ENCODE measurements at regions not wholly inside any gene's neighbourhood (a gene's known extent, or its start where the extent isn't known, plus 50 kb on each side); places are given as distances from the start of the nearest gene placed in this dataset.

- H3K36me3 ChIP-seq (ENCODE audit: control insufficient read depth in 2 of 2, insufficient read depth in 1 of 2, low read length in 2 of 2): no peaks in the 10 kb centered on the region
- no peak overlapping the region for H3K27ac ChIP-seq (ENCODE audit: extremely low read depth, low read depth, low read length)
- peaks cover 7% of the 10 kb centered on the region; the same call in 1 of the 2 replicates for H3K4me1 ChIP-seq (ENCODE audit: control insufficient read depth, insufficient read depth, low read length)
- ChIA-PET POLR2A (no interaction called here), CTCF (no interaction called here)
- TF ChIP-seq PRDM6 (tag by site-specific recombination; IDR thresholded peaks at IDR 0.05) (no peak), ZNF398 (tag by site-specific recombination; IDR thresholded peaks at IDR 0.05) (no peak), BCL11A (tag by site-specific recombination; IDR thresholded peaks at IDR 0.05; ENCODE audit: low read depth) (no peak), ZBTB7A (tag by site-specific recombination; IDR thresholded peaks at IDR 0.05; ENCODE audit: low read depth) (no peak), TSHZ1 (tag by site-specific recombination; IDR thresholded peaks at IDR 0.05; ENCODE audit: borderline replicate concordance) (no peak), MZF1 (tag by site-specific recombination; IDR thresholded peaks at IDR 0.05; ENCODE audit: borderline replicate concordance) (no peak), ZNF140 (tag by site-specific recombination; IDR thresholded peaks at IDR 0.05) (no peak), ZSCAN4 (tag by site-specific recombination; IDR thresholded peaks at IDR 0.05) (no peak), GLI4 (tag by site-specific recombination; IDR thresholded peaks at IDR 0.05) (no peak), ZNF843 (tag by site-specific recombination; IDR thresholded peaks at IDR 0.05) (no peak), ZNF423 (tag by site-specific recombination; IDR thresholded peaks at IDR 0.05) (no peak), REPIN1 (tag by site-specific recombination; IDR thresholded peaks at IDR 0.05; ENCODE audit: low read depth) (no peak), ZNF677 (tag by site-specific recombination; IDR thresholded peaks at IDR 0.05) (no peak), ZFP37 (tag by site-specific recombination; IDR thresholded peaks at IDR 0.05) (no peak), ZNF777 (tag by site-specific recombination; IDR thresholded peaks at IDR 0.05; ENCODE audit: borderline replicate concordance) (no peak), ZNF768 (tag by site-specific recombination; IDR thresholded peaks at IDR 0.05) (no peak), ZBTB10 (tag by site-specific recombination; IDR thresholded peaks at IDR 0.05) (no peak), ZNF610 (tag by site-specific recombination; IDR thresholded peaks at IDR 0.05; ENCODE audit: borderline replicate concordance) (no peak), ZNF324 (tag by site-specific recombination; IDR thresholded peaks at IDR 0.05) (no peak)
- no peak overlapping the region for H3K4me3 ChIP-seq (ENCODE audit: low read depth, low read length)
- H3K9me3 ChIP-seq (ENCODE audit: control insufficient read depth, insufficient read depth, low read depth, low read length): no peaks in the 10 kb centered on the region
Observed at GRCh38 chr11:134742224-134742612, 330.2 kb upstream of the B3GAT1 start.

All from HEK293 (cell line).